Stimulated activated naive CD4-positive, alpha-beta T cell treated with Interleukin-2 at 50 U/mL for 16 hours (primary cell): ENCODE measurements at regions not wholly inside any gene's neighbourhood (a gene's known extent, or its start where the extent isn't known, plus 50 kb on each side); places are given as distances from the start of the nearest gene placed in this dataset.

ENCODE experiments used
- DNase-seq: peaks from one replicate; lab custom pipeline; 2025; lab: John Stamatoyannopoulos, UW

- no peak for DNase-seq
Observed at GRCh38 chr2:2528846-2529245, 197.8 kb upstream of the MYT1L start.

GRCh38 chr2:2527148-2527547 is 196.1 kb upstream of the MYT1L start:
- DNase-seq, result no peak

GRCh38 chr2:2524348-2524941 is 193.4 kb upstream of the MYT1L start:
- no peak for DNase-seq

- DNase-seq, result no peak
Observed at GRCh38 chr2:2523461-2524347, 192.6 kb upstream of the MYT1L start.

GRCh38 chr2:2520401-2520811 is 189.3 kb upstream of the MYT1L start:
- DNase-seq, result no peak

GRCh38 chr2:2519381-2519780 is 188.3 kb upstream of the MYT1L start:
- DNase-seq, result no peak

- no peak for DNase-seq
Observed at GRCh38 chr2:2517399-2517798, 186.3 kb upstream of the MYT1L start.

- no peak for DNase-seq
Observed at GRCh38 chr2:2516386-2516785, 185.3 kb upstream of the MYT1L start.

GRCh38 chr2:2512931-2513330 is 181.9 kb upstream of the MYT1L start:
- no peak for DNase-seq

- DNase-seq, result no peak
Observed at GRCh38 chr2:2507417-2507997, 176.4 kb upstream of the MYT1L start.

- DNase-seq, result no peak
Observed at GRCh38 chr2:2506536-2506935, 175.5 kb upstream of the MYT1L start.

- DNase-seq, result no peak
Observed at GRCh38 chr2:2505604-2506003, 174.5 kb upstream of the MYT1L start.

GRCh38 chr2:2503864-2504418 is 172.9 kb upstream of the MYT1L start:
- no peak for DNase-seq

GRCh38 chr2:2502201-2502549 is 171.1 kb upstream of the MYT1L start:
- DNase-seq, result no peak

GRCh38 chr2:2501454-2502200 is 170.6 kb upstream of the MYT1L start:
- no peak for DNase-seq

GRCh38 chr2:2495606-2496005 is 164.5 kb upstream of the MYT1L start:
- no peak for DNase-seq

- no peak for DNase-seq
Observed at GRCh38 chr2:2493496-2493895, 162.4 kb upstream of the MYT1L start.

- no peak for DNase-seq
Observed at GRCh38 chr2:2492800-2493199, 161.7 kb upstream of the MYT1L start.

GRCh38 chr2:2491964-2492363 is 160.9 kb upstream of the MYT1L start:
- DNase-seq, result no peak

- no peak for DNase-seq
Observed at GRCh38 chr2:2484301-2484700, 153.2 kb upstream of the MYT1L start.

GRCh38 chr2:2482851-2483250 is 151.8 kb upstream of the MYT1L start:
- no peak for DNase-seq

- no peak for DNase-seq
Observed at GRCh38 chr2:2472881-2473280, 141.8 kb upstream of the MYT1L start.
